ENCODE measurements at regions not wholly inside any gene's neighbourhood (a gene's known extent, or its start where the extent isn't known, plus 50 kb on each side); places are given as distances from the start of the nearest gene placed in this dataset.
"Not testable (repeated sequence)": the region's sequence is repeated elsewhere in the genome, so short reads cannot be mapped to it uniquely, and the experiment has no call there.

- not testable (repeated sequence) for DNase-seq (ENCODE audit: low spot score)
Measured at GRCh38 chrX:89539150-89539549, 382.6 kb upstream of the TGIF2LX start.

GRCh38 chrX:89557146-89557545 lies 364.6 kb upstream of the TGIF2LX start:
- H2BK15ac ChIP-seq (ENCODE audit: low read length); H3K18ac ChIP-seq (ENCODE audit: low read length); H2AFZ ChIP-seq (ENCODE audit: low read length); H3K27ac ChIP-seq (replicated peaks; ENCODE audit: low read length); H2BK5ac ChIP-seq (ENCODE audit: low read length); H3K9me3 ChIP-seq (replicated peaks in 1 of 2; ENCODE audit: control insufficient read depth in 2 of 2, insufficient read depth in 1 of 2, low read depth in 1 of 2, low read length in 2 of 2); H3K4ac ChIP-seq (ENCODE audit: low read length); H3K4me3 ChIP-seq (ENCODE audit: low read length in 2 of 2); H3K4me1 ChIP-seq (ENCODE audit: control insufficient read depth in 2 of 2, insufficient read depth in 1 of 2, low read depth in 1 of 2, low read length in 2 of 2); H3K4me2 ChIP-seq (ENCODE audit: insufficient read depth, low read length, poor library complexity, severe bottlenecking); H2AK5ac ChIP-seq (ENCODE audit: low read depth, low read length); H4K8ac ChIP-seq (ENCODE audit: low read depth, low read length); H2BK120ac ChIP-seq (ENCODE audit: low read depth, low read length); H2BK12ac ChIP-seq (ENCODE audit: low read length); H3K9ac ChIP-seq (ENCODE audit: low read depth, low read length, poor library complexity); DNase-seq (ENCODE audit: low spot score); H3K27me3 ChIP-seq (ENCODE audit: control insufficient read depth in 3 of 3, insufficient read depth in 3 of 3, low read depth in 1 of 3, low read length in 3 of 3); H3K36me3 ChIP-seq (replicated peaks in 1 of 2; ENCODE audit: control insufficient read depth in 2 of 2, insufficient read depth in 2 of 2, low read length in 2 of 2); H3K79me1 ChIP-seq (ENCODE audit: low read depth, low read length); H3K23ac ChIP-seq (ENCODE audit: low read depth, low read length, poor library complexity); H4K91ac ChIP-seq (ENCODE audit: low read depth, low read length, poor library complexity); H3K14ac ChIP-seq (ENCODE audit: low read length): not testable (repeated sequence)
- no CpG with 5 or more reads among the region's 3 CpGs for WGBS, 2 donors (ENCODE audit: extremely low coverage in 2 of 2, insufficient read length in 2 of 2, insufficient replicate concordance in 1 of 2)

More at GRCh38 chrX:89539150-89539549, 382.6 kb upstream of the TGIF2LX start:
- H3K23ac ChIP-seq (ENCODE audit: low read depth, low read length, poor library complexity); H2BK15ac ChIP-seq (ENCODE audit: low read length); H3K18ac ChIP-seq (ENCODE audit: low read length); H3K36me3 ChIP-seq (replicated peaks in 1 of 2; ENCODE audit: control insufficient read depth in 2 of 2, insufficient read depth in 2 of 2, low read length in 2 of 2); H3K9me3 ChIP-seq (replicated peaks in 1 of 2; ENCODE audit: control insufficient read depth in 2 of 2, insufficient read depth in 1 of 2, low read depth in 1 of 2, low read length in 2 of 2); H2BK5ac ChIP-seq (ENCODE audit: low read length); H2BK120ac ChIP-seq (ENCODE audit: low read depth, low read length); H3K4me1 ChIP-seq (ENCODE audit: control insufficient read depth in 2 of 2, insufficient read depth in 1 of 2, low read depth in 1 of 2, low read length in 2 of 2); H3K79me1 ChIP-seq (ENCODE audit: low read depth, low read length); H4K8ac ChIP-seq (ENCODE audit: low read depth, low read length); H2AK5ac ChIP-seq (ENCODE audit: low read depth, low read length); H4K91ac ChIP-seq (ENCODE audit: low read depth, low read length, poor library complexity); H2BK12ac ChIP-seq (ENCODE audit: low read length); H3K14ac ChIP-seq (ENCODE audit: low read length); H3K4me2 ChIP-seq (ENCODE audit: insufficient read depth, low read length, poor library complexity, severe bottlenecking); H3K27me3 ChIP-seq (ENCODE audit: control insufficient read depth in 3 of 3, insufficient read depth in 3 of 3, low read depth in 1 of 3, low read length in 3 of 3); H3K4ac ChIP-seq (ENCODE audit: low read length); H3K27ac ChIP-seq (replicated peaks; ENCODE audit: low read length); H3K9ac ChIP-seq (ENCODE audit: low read depth, low read length, poor library complexity): not testable (repeated sequence)
- no CpG with 5 or more reads among the region's 5 CpGs for WGBS, 2 donors (ENCODE audit: extremely low coverage in 2 of 2, insufficient read length in 2 of 2, insufficient replicate concordance in 1 of 2)
- Histone ChIP-seq H2AFZ (ENCODE audit: low read length) (peak overlapping the region; percentile 40), H3K4me3 (ENCODE audit: low read length in 2 of 2) (peak overlapping the region in 1 of 2 donors; percentile 17)

DNA sequence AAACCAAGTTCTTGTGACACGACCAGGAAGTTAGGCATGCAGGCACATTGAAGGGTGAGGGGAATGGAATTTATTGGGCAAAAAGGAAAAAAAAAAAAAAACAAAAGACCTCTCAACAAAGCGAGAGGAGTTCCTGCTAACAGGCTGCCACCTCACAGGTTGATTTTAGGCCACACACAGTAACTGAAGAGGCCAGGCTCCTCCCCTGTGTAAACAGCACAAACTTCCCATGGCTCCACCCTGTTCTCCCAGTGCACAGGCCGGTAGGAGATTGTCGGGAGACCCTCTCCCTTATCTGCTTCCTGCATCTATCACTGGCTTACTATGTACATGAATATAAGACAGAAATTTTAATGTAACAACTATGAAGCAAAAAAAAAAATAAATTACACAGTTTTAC lies 359.6 kb upstream of the TGIF2LX start:
- H2BK15ac ChIP-seq (ENCODE audit: low read length); H3K23ac ChIP-seq (ENCODE audit: low read depth, low read length, poor library complexity); H2BK120ac ChIP-seq (ENCODE audit: low read depth, low read length); H3K14ac ChIP-seq (ENCODE audit: low read length); H3K4ac ChIP-seq (ENCODE audit: low read length); H3K27me3 ChIP-seq (ENCODE audit: control insufficient read depth in 3 of 3, insufficient read depth in 3 of 3, low read depth in 1 of 3, low read length in 3 of 3); H4K8ac ChIP-seq (ENCODE audit: low read depth, low read length); H2AFZ ChIP-seq (ENCODE audit: low read length); DNase-seq (ENCODE audit: low spot score); H3K4me2 ChIP-seq (ENCODE audit: insufficient read depth, low read length, poor library complexity, severe bottlenecking); H3K27ac ChIP-seq (replicated peaks; ENCODE audit: low read length); H3K4me3 ChIP-seq (ENCODE audit: low read length in 2 of 2); H3K9ac ChIP-seq (ENCODE audit: low read depth, low read length, poor library complexity); H3K79me1 ChIP-seq (ENCODE audit: low read depth, low read length); H2BK5ac ChIP-seq (ENCODE audit: low read length); H2AK5ac ChIP-seq (ENCODE audit: low read depth, low read length); H3K18ac ChIP-seq (ENCODE audit: low read length); H4K91ac ChIP-seq (ENCODE audit: low read depth, low read length, poor library complexity); H3K36me3 ChIP-seq (replicated peaks in 1 of 2; ENCODE audit: control insufficient read depth in 2 of 2, insufficient read depth in 2 of 2, low read length in 2 of 2); H3K4me1 ChIP-seq (ENCODE audit: control insufficient read depth in 2 of 2, insufficient read depth in 1 of 2, low read depth in 1 of 2, low read length in 2 of 2); H2BK12ac ChIP-seq (ENCODE audit: low read length); H3K9me3 ChIP-seq (replicated peaks in 1 of 2; ENCODE audit: control insufficient read depth in 2 of 2, insufficient read depth in 1 of 2, low read depth in 1 of 2, low read length in 2 of 2): not testable (repeated sequence)
- WGBS, 2 donors (ENCODE audit: extremely low coverage in 2 of 2, insufficient read length in 2 of 2, insufficient replicate concordance in 1 of 2), result no CpG with 5 or more reads among the region's 4 CpGs

- no CpG with 5 or more reads among the region's 6 CpGs for WGBS, 2 donors (ENCODE audit: extremely low coverage in 2 of 2, insufficient read length in 2 of 2, insufficient replicate concordance in 1 of 2)
Measured at GRCh38 chrX:89563107-89563506, 358.6 kb upstream of the TGIF2LX start.

More at GRCh38 chrX:89563107-89563506, 358.6 kb upstream of the TGIF2LX start:
- H4K8ac ChIP-seq (ENCODE audit: low read depth, low read length); H3K27ac ChIP-seq (replicated peaks; ENCODE audit: low read length); H2BK5ac ChIP-seq (ENCODE audit: low read length); H3K36me3 ChIP-seq (replicated peaks in 1 of 2; ENCODE audit: control insufficient read depth in 2 of 2, insufficient read depth in 2 of 2, low read length in 2 of 2); H3K23ac ChIP-seq (ENCODE audit: low read depth, low read length, poor library complexity); H2BK15ac ChIP-seq (ENCODE audit: low read length); H3K4me1 ChIP-seq (ENCODE audit: control insufficient read depth in 2 of 2, insufficient read depth in 1 of 2, low read depth in 1 of 2, low read length in 2 of 2); H3K79me1 ChIP-seq (ENCODE audit: low read depth, low read length); H2AFZ ChIP-seq (ENCODE audit: low read length); H2BK12ac ChIP-seq (ENCODE audit: low read length); H3K14ac ChIP-seq (ENCODE audit: low read length); H2BK120ac ChIP-seq (ENCODE audit: low read depth, low read length); H3K27me3 ChIP-seq (ENCODE audit: control insufficient read depth in 3 of 3, insufficient read depth in 3 of 3, low read depth in 1 of 3, low read length in 3 of 3); H3K4me3 ChIP-seq (ENCODE audit: low read length in 2 of 2); H3K4me2 ChIP-seq (ENCODE audit: insufficient read depth, low read length, poor library complexity, severe bottlenecking); H4K91ac ChIP-seq (ENCODE audit: low read depth, low read length, poor library complexity); H3K4ac ChIP-seq (ENCODE audit: low read length); H3K9me3 ChIP-seq (replicated peaks in 1 of 2; ENCODE audit: control insufficient read depth in 2 of 2, insufficient read depth in 1 of 2, low read depth in 1 of 2, low read length in 2 of 2); H3K9ac ChIP-seq (ENCODE audit: low read depth, low read length, poor library complexity); DNase-seq (ENCODE audit: low spot score); H3K18ac ChIP-seq (ENCODE audit: low read length); H2AK5ac ChIP-seq (ENCODE audit: low read depth, low read length): not testable (repeated sequence)

Data from neuronal stem cell (in vitro differentiated cells).